A172 (cell line): ENCODE measurements at regions not wholly inside any gene's neighbourhood (a gene's known extent, or its start where the extent isn't known, plus 50 kb on each side); places are given as distances from the start of the nearest gene placed in this dataset.

Source experiments
- DNase-seq: peaks from one replicate; pipeline ENCODE4 v3.0.0-alpha.2; 2015; ENCODE audit warnings: low spot score

GRCh38 chr12:74456431-74456830 is 81.2 kb upstream of the ATXN7L3B start:
- no peak for DNase-seq

GRCh38 chr12:74468401-74468800 is 69.2 kb upstream of the ATXN7L3B start:
- DNase-seq: no peak

DNA sequence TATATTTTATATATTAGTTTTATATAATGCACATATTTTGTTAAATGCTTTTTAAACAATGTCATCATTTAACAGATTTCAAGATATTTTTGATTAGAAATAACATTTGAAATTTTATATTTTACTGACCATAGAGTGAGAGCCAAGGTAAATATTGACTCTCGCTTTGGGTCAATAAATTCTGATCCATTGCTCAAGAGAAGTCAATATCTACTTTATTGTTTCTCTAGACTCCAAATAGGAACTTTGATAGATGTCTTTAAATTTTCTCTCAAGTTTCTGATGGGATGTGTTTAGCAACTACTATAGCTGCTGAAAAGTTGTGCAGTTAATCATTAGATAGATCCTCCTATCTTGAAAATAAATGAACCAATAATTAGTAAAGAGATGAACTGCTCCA is 61.4 kb upstream of the ATXN7L3B start:
- no peak for DNase-seq

GRCh38 chr12:74481078-74481477 is 56.6 kb upstream of the ATXN7L3B start:
- DNase-seq: no peak

DNA sequence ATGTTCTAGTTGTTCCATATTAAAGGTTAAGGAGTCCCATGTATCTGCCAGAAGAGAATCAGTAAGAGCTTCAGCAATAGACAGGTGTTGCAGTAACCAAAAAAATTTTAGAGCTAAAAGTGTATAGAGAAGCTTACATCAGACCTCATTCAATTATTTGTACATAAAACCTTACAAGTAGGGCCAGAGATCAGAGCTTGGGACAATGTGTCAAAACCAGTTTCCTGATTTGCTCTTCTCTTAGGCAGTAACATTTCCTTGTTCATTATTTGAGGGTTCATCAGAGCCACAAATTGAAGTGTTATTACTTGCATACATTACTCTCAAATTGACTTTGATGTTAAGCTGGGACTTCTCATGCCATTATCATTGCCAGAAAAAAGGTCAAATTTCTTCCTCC is 55.5 kb upstream of the ATXN7L3B start:
- DNase-seq: no peak

GRCh38 chr12:74483057-74483456 is 54.6 kb upstream of the ATXN7L3B start:
- DNase-seq: no peak
